ENCODE measurements at regions not wholly inside any gene's neighbourhood (a gene's known extent, or its start where the extent isn't known, plus 50 kb on each side); places are given as distances from the start of the nearest gene placed in this dataset.

GRCh38 chr12:66852091-66852490 lies 173.2 kb upstream of the GRIP1 start:
- DNase-seq, result no peak

DNA sequence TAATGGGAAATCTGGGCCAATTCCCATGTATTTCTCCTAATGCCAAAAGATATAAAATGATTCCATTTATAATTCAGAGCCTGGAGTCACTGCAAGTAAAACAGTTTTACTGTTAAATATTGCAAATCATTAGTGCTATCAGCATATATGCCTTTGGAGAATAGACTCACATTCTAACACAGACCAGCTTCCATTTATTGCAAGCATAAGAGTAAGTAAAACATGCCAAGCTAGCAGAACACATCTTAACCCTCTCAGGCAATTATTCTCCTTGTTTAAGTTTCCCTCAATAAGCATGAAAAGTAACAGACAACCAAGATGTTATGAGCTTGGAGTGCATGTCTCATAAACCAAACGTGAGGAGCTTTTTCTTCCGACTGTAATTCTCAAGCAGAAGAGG lies 173.9 kb upstream of the GRIP1 start:
- no peak for DNase-seq

- no peak for DNase-seq
Observed at GRCh38 chr12:66859751-66860440, 181.0 kb upstream of the GRIP1 start.

- peak; percentile 60 to 76 (median 73) for DNase-seq
Observed at GRCh38 chr12:66860752-66861750, 182.2 kb upstream of the GRIP1 start.

DNA sequence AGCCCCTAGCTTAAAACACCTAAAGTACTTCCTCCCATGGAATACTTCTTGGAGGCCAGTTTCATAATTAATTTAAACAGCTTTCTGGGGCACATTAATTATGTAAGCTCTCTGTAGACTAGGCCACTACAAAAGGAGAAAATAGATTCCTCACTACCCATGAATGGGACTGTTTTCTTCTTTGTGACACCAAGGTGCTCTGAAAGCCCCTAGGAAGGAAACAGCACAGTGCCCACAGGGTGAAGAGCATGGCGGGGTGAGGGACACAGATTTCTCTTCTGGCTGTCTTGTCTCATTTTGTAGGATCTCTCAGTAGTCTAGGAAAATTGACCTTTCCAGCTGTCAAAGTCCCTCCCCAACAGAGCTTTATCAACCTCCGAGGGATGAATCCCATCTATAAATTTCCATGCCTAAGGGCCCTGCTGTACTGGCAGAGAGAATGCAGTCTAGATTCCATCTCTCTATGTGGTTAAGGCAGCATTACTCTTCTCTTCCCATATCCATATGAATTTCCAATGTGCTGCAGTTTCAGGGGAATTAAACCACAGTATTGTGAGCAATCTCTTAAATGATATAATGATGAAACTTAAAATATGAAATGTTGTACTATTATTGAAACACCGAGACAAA lies 183.6 kb upstream of the GRIP1 start:
- DNase-seq, result no peak

DNA sequence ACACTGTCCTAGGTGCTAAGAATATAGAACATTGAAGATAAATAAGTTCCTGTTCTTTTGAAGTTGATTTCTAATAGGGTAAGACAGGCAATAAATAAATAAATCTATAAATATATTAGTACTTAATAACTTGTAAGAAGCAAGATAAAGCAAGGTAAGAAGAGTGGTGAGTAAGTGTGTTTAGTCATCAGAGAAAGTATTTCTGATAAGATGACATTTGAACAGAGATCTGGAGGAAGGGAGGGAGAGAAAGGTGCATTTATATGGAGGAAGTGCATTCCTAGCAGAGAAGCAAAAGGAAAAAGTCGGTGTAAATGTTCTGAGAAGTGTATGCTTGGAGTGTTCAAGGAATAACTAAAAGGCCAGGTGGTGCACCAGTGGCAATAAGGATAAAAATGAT lies 184.4 kb upstream of the GRIP1 start:
- no peak for DNase-seq

DNA sequence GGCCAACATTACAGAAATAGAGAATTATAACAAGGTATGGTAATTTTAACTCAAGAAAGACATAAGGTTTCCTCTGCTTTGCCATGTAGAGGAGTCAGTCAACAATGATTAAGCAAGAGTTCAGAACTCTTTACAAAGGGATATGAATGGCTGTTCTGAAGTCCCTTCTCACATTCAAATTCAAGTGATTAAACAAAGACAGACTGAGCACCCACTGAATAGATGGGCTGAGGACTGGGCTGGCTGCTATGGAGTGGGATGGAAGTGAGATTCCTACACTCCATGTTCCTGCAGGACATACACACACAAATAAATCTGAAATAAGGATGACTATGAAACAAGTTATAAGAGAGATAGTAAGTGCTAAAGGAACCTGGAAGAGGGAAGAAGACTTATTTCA lies 199.0 kb upstream of the GRIP1 start:
- DNase-seq, result no peak

GRCh38 chr12:66879409-66879808 lies 200.5 kb upstream of the GRIP1 start:
- DNase-seq, result no peak

DNA sequence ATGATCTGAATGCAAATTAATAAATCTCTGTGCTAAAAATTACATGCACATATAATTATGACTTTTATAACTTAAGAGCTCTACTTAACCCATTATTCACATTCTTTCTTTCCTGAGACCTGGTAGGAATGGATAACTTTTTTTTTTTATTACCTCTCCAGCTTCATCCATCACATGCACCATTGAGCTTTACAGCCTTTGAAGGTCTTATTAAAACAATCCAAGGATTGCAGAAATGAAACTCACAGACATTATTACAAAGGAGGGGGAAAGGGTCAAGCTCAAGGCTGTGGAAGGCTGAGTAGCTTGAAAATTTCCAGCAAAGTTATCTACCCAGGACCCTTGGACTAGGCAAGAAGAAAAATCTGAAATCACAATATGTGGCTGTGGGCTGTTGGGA lies 202.5 kb upstream of the GRIP1 start:
- no peak for DNase-seq

GRCh38 chr12:66884091-66884490 lies 205.2 kb upstream of the GRIP1 start:
- DNase-seq, result peak in 3 of 4 experiments; percentile 2 to 16 (median 5)

DNA sequence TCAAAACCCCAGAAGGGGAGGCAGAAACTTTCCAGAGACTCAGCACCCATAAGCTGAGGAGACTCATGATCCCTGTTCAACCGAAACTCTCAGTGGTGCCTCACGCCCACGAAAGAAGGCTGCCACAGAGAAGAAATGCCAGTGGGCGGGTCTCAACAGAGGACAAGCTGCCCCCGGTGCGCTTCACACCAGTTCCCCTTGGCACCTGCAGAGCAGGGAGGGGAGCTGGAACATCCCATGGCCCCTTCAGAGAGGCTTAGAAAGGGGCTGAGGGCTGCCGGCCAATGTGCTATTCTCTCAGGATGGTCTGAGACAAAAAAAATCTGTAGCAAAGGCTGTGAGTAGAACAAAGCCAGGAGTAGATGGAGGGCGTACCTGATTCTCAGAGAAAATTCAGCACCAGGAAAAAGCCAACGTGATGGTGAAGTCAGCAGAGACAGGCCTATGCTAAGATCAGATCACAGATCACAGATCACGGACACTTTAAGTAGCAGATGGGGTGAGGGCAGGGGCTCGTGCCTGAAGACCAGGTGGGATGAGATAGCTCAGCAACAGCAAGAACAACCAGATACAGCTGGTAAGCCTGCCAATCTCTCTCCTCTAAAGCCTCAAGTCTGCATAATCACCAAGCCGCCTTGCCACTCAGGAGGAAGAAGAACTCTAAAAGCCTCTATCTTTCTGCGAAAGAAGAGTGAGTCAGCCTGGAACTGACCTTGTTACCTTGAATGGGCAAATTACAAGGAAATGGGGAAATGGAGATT lies 206.4 kb upstream of the GRIP1 start:
- DNase-seq, result no peak

DNA sequence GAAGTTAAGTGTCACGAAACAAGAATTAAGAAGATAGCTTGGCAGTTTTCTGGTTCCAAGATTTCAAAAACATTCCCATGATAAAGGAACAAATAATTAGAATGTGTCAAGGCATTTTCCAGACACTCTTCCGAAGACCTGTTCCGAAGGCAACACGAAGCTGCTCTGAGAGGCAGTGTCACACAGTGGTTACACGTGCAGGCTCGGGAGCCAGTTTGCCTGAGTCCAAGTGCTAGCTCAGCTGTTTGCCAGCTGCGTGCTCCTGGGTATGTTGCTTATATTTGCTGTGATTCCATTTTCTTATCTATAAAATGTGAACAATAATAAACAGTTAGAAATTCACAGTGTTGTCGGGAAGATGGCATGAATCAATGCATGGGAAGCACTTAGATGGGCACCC lies 217.9 kb upstream of the GRIP1 start:
- no peak for DNase-seq

DNA sequence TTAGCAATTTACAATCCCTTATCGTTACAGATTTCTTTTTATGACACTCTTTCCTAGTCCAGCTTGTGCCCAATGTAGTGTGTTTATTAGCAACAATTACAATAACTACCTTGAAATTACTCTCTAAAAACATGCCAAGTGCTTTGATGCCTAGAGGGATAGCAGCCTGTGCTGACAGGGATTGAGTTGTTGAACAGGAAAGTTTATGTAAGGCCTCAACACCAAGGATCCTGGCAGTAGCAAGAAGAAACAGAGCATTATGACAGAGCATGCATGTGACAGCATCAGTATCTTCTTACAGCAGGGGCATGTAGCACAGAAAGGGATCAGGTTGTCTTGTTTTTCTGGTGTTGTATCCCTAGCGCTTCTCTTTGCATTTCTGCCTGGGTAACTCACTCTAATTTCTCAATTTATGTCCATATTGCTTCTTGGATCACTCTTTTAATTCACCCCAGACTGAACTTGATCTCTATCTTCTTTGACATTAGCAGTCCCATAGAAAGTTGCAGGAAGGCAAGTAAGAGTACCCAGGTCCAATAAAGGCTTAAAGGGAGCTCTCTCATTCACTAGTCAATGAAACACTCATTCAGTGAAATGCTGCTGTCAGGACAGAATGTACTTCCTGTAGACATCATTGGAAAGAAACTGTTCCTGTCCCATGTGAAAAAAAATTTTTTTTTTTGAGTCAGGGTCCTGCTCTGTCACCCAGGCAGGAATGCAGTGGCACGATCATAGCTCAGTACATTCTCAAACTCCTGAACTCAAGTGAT lies 220.0 kb upstream of the GRIP1 start:
- no peak for DNase-seq

DNA sequence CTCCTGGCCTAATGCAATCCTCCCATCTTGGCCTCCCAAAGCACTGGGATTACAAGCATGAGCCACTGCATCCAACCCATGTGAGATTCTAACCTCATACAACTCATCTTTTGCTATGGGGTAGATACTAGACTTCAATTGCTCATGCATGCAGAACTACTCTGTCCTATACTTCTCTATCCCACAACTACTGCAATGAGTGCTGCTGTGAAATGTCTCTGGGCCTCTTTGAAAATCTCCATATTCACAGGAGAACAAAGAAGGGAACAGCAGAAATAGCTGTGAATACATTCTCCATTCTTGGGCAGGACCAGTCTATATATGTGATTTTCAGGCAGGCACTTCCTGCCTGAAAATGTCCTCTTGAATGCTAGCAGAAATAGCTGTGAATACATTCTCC lies 220.7 kb upstream of the GRIP1 start:
- DNase-seq, result no peak

GRCh38 chr12:66900616-66901015 lies 221.7 kb upstream of the GRIP1 start:
- no peak for DNase-seq

- peak in 3 of 4 experiments; percentile 40 to 52 (median 43) for DNase-seq
Observed at GRCh38 chr12:66901138-66901932, 222.5 kb upstream of the GRIP1 start.

GRCh38 chr12:66902020-66902419 lies 223.1 kb upstream of the GRIP1 start:
- no peak for DNase-seq

DNA sequence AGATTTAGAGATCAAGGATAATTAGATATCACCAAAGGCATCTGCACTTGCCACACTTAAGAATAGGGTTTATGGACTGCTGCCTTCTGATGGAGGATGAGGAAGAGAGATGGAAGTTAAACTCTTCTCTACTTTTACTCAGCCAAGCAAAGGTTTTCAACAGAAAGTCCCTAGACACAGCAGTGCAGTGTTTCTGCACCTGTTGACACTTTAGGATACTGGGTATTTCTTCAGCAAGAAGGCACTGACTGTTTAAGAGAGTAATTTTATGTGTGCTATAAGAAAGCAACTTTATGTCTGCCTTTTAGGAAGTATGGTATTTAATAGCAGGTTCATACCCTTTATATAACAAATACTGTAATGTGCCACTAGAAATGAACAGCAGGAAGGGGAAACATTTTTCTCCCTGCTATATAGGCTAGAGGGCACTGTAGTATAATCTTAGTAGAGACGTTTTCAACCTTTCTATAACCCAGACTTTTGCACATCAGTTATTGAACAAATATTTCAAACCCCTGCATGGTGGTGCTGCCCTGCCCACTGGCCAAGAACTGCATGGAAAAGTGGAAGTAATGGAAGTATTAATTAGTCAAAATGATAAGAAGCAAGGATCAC lies 225.0 kb upstream of the GRIP1 start:
- DNase-seq, result no peak

GRCh38 chr12:66905201-66905600 lies 226.3 kb upstream of the GRIP1 start:
- DNase-seq, result no peak

DNA sequence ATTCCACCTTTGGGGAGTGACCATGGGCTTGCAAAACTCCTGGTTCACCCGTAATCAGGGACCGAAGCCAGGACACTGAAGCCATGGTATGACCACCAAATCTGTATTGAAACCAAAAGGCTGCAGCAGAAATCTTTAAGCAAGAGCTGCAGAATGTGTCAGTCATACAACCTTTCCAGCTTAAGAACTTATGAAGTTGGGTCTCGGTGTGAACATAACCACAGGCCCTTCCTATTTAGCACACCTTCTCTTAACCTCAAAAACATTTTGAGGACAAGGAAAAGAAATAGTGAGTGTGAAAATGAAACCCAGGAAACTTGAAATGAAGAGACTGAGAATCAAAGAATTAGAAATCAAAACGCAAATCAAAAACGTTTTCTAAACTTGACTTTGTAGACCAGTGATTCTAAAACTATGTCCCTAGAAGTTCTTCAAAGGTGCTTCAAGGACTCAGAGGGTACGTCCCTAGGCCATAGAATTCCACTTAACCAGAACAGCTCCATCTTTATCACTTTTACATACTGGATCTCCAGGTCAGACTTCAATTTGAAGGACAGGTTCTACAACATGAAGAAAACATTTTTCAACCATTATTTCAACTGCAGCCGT lies 231.6 kb upstream of the GRIP1 start:
- DNase-seq, result no peak

Data from suppressor macrophage (primary cell).